ENCODE measurements at regions not wholly inside any gene's neighbourhood (a gene's known extent, or its start where the extent isn't known, plus 50 kb on each side); places are given as distances from the start of the nearest gene placed in this dataset.

DNA sequence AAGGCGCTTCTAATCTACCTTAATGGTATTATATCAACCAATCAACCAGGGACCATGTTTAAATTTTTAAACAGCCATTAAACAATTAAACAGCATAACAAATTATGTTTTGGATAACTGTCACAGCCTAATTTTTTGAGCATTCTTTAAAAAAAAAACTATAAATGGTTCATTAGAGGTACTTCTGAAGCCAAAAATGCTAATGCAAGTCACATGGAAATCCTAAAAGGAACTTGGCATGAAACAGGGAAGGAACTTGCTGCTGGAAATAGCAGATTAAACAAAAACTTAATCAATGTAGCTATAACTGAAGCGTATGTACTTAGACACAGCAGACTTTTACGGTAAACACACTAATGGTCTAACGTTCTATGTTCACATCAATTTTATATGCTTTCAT is 190.2 kb upstream of the BTG1 start:
- ChIA-PET POLR2A (no interaction called here), CTCF (interaction anchor here (0.7 kb wide), 3 partner anchors 160 to 1064 kb away, joined by 3 to 4 read pairs (median 4); no protein-coding TSS in a partner anchor)
- Histone ChIP-seq H3K27ac (ENCODE audit: extremely low read depth, low read depth, low read length) (no peak overlapping the region), H3K9me3 (ENCODE audit: control insufficient read depth, insufficient read depth, low read depth, low read length) (no peaks in the 10 kb centered on the region), H3K4me3 (ENCODE audit: low read depth, low read length) (no peak overlapping the region), H3K4me1 (ENCODE audit: control insufficient read depth, insufficient read depth, low read length) (no peaks in the 10 kb centered on the region), H3K36me3 (ENCODE audit: control insufficient read depth in 2 of 2, insufficient read depth in 1 of 2, low read length in 2 of 2) (no peaks in the 10 kb centered on the region)
- TF ChIP-seq ZNF211 (tag by site-specific recombination; IDR thresholded peaks at IDR 0.05; ENCODE audit: low read depth) (no peak), ZNF561 (tag by site-specific recombination; IDR thresholded peaks at IDR 0.05; ENCODE audit: borderline replicate concordance) (no peak), BCL11A (tag by site-specific recombination; IDR thresholded peaks at IDR 0.05; ENCODE audit: low read depth) (no peak), ZNF19 (tag by site-specific recombination; IDR thresholded peaks at IDR 0.05; ENCODE audit: low read depth) (no peak), ZNF776 (tag by site-specific recombination; IDR thresholded peaks at IDR 0.05; ENCODE audit: borderline replicate concordance) (no peak), ZIC2 (tag by site-specific recombination; IDR thresholded peaks at IDR 0.05) (no peak), ZNF221 (tag by site-specific recombination; IDR thresholded peaks at IDR 0.05; ENCODE audit: borderline replicate concordance) (no peak), ZNF660 (tag by site-specific recombination; IDR thresholded peaks at IDR 0.05) (no peak), ZNF37A (tag by site-specific recombination; IDR thresholded peaks at IDR 0.05) (no peak), REPIN1 (tag by site-specific recombination; IDR thresholded peaks at IDR 0.05; ENCODE audit: low read depth) (no peak), ZNF121 (tag by site-specific recombination; IDR thresholded peaks at IDR 0.05) (no peak), ZNF521 (tag by site-specific recombination; IDR thresholded peaks at IDR 0.05) (no peak), ZEB2 (tag by site-specific recombination; IDR thresholded peaks at IDR 0.05) (no peak), ZNF837 (tag by site-specific recombination; IDR thresholded peaks at IDR 0.05) (no peak)
- TF ChIP-seq, protein P1, sequence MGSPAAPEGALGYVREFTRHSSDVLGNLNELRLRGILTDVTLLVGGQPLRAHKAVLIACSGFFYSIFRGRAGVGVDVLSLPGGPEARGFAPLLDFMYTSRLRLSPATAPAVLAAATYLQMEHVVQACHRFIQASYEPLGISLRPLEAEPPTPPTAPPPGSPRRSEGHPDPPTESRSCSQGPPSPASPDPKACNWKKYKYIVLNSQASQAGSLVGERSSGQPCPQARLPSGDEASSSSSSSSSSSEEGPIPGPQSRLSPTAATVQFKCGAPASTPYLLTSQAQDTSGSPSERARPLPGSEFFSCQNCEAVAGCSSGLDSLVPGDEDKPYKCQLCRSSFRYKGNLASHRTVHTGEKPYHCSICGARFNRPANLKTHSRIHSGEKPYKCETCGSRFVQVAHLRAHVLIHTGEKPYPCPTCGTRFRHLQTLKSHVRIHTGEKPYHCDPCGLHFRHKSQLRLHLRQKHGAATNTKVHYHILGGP (tag by site-specific recombination; IDR thresholded peaks at IDR 0.05) = no peak
- TF ChIP-seq, protein P2, sequence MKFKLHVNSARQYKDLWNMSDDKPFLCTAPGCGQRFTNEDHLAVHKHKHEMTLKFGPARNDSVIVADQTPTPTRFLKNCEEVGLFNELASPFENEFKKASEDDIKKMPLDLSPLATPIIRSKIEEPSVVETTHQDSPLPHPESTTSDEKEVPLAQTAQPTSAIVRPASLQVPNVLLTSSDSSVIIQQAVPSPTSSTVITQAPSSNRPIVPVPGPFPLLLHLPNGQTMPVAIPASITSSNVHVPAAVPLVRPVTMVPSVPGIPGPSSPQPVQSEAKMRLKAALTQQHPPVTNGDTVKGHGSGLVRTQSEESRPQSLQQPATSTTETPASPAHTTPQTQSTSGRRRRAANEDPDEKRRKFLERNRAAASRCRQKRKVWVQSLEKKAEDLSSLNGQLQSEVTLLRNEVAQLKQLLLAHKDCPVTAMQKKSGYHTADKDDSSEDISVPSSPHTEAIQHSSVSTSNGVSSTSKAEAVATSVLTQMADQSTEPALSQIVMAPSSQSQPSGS (tag by site-specific recombination; IDR thresholded peaks at IDR 0.05; ENCODE audit: low read depth) = no peak

DNA sequence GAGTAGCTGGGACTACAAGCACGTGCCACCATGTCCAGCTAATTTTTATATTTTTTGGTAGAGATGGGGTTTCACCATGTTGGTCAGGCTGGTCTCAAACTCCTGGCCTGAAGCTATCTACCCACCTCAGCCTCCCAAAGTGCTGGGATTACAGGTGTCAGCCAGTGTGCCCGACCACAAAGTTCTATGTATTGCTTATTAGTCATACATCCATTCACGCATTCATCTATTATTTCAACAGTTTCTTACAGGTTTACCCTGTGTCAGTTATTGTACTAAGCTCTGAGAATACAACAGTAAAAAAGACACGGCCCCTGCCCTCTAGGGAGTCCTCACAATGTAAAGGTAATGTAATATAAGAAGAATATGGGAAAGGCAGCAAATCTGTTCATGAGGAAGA is 188.9 kb upstream of the BTG1 start:
- H3K27ac ChIP-seq (ENCODE audit: extremely low read depth, low read depth, low read length) = no peak overlapping the region
- no peaks in the 10 kb centered on the region for H3K9me3 ChIP-seq (ENCODE audit: control insufficient read depth, insufficient read depth, low read depth, low read length)
- H3K4me1 ChIP-seq (ENCODE audit: control insufficient read depth, insufficient read depth, low read length) = no peaks in the 10 kb centered on the region
- no peak overlapping the region for H3K4me3 ChIP-seq (ENCODE audit: low read depth, low read length)
- ChIA-PET POLR2A (interaction anchor here (0.8 kb wide), 1 partner anchor 189 kb away, joined by 3 read pairs; the partner anchor contains the start of gene BTG1), CTCF (no interaction called here)
- H3K36me3 ChIP-seq (ENCODE audit: control insufficient read depth in 2 of 2, insufficient read depth in 1 of 2, low read length in 2 of 2) = no peaks in the 10 kb centered on the region
- TF ChIP-seq HOXD13 (CRISPR knock-in tag; IDR thresholded peaks at IDR 0.05; ENCODE audit: borderline replicate concordance) (no peak), ZNF530 (tag by site-specific recombination; IDR thresholded peaks at IDR 0.05; ENCODE audit: low read depth) (no peak), ZNF223 (tag by site-specific recombination; IDR thresholded peaks at IDR 0.05) (no peak), KLF9 (tag by site-specific recombination; IDR thresholded peaks at IDR 0.05; ENCODE audit: low read depth) (no peak), ZNF837 (tag by site-specific recombination; IDR thresholded peaks at IDR 0.05) (no peak), KLF1 (tag by site-specific recombination; IDR thresholded peaks at IDR 0.05) (no peak), ZBTB7A (tag by site-specific recombination; IDR thresholded peaks at IDR 0.05; ENCODE audit: low read depth) (no peak), ZNF354C (tag by site-specific recombination; IDR thresholded peaks at IDR 0.05; ENCODE audit: borderline replicate concordance, low read depth) (no peak), ZNF239 (tag by site-specific recombination; IDR thresholded peaks at IDR 0.05) (no peak), ZNF146 (tag by site-specific recombination; IDR thresholded peaks at IDR 0.05) (no peak), ZFP69B (tag by site-specific recombination; IDR thresholded peaks at IDR 0.05) (no peak)
- TF ChIP-seq, protein P3, sequence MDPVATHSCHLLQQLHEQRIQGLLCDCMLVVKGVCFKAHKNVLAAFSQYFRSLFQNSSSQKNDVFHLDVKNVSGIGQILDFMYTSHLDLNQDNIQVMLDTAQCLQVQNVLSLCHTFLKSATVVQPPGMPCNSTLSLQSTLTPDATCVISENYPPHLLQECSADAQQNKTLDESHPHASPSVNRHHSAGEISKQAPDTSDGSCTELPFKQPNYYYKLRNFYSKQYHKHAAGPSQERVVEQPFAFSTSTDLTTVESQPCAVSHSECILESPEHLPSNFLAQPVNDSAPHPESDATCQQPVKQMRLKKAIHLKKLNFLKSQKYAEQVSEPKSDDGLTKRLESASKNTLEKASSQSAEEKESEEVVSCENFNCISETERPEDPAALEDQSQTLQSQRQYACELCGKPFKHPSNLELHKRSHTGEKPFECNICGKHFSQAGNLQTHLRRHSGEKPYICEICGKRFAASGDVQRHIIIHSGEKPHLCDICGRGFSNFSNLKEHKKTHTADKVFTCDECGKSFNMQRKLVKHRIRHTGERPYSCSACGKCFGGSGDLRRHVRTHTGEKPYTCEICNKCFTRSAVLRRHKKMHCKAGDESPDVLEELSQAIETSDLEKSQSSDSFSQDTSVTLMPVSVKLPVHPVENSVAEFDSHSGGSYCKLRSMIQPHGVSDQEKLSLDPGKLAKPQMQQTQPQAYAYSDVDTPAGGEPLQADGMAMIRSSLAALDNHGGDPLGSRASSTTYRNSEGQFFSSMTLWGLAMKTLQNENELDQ (tag by site-specific recombination; IDR thresholded peaks at IDR 0.05; ENCODE audit: low read depth) = no peak
- TF ChIP-seq, protein P4, sequence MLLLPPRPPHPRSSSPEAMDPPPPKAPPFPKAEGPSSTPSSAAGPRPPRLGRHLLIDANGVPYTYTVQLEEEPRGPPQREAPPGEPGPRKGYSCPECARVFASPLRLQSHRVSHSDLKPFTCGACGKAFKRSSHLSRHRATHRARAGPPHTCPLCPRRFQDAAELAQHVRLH (tag by site-specific recombination; IDR thresholded peaks at IDR 0.05) = no peak
- TF ChIP-seq, protein P5, sequence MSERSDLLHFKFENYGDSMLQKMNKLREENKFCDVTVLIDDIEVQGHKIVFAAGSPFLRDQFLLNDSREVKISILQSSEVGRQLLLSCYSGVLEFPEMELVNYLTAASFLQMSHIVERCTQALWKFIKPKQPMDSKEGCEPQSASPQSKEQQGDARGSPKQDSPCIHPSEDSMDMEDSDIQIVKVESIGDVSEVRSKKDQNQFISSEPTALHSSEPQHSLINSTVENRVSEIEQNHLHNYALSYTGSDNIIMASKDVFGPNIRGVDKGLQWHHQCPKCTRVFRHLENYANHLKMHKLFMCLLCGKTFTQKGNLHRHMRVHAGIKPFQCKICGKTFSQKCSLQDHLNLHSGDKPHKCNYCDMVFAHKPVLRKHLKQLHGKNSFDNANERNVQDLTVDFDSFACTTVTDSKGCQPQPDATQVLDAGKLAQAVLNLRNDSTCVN (tag by site-specific recombination; optimal IDR thresholded peaks at IDR 0.05) = no peak
- TF ChIP-seq, protein P6, sequence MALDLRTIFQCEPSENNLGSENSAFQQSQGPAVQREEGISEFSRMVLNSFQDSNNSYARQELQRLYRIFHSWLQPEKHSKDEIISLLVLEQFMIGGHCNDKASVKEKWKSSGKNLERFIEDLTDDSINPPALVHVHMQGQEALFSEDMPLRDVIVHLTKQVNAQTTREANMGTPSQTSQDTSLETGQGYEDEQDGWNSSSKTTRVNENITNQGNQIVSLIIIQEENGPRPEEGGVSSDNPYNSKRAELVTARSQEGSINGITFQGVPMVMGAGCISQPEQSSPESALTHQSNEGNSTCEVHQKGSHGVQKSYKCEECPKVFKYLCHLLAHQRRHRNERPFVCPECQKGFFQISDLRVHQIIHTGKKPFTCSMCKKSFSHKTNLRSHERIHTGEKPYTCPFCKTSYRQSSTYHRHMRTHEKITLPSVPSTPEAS (tag by site-specific recombination; IDR thresholded peaks at IDR 0.05) = no peak
